ENCODE measurements at regions not wholly inside any gene's neighbourhood (a gene's known extent, or its start where the extent isn't known, plus 50 kb on each side); places are given as distances from the start of the nearest gene placed in this dataset.
"Not testable (repeated sequence)": the region's sequence is repeated elsewhere in the genome, so short reads cannot be mapped to it uniquely, and the experiment has no call there.

- no peak for DNase-seq
Measured at GRCh38 chr21:14753466-14754258, 207.5 kb upstream of the SAMSN1 start.

DNA sequence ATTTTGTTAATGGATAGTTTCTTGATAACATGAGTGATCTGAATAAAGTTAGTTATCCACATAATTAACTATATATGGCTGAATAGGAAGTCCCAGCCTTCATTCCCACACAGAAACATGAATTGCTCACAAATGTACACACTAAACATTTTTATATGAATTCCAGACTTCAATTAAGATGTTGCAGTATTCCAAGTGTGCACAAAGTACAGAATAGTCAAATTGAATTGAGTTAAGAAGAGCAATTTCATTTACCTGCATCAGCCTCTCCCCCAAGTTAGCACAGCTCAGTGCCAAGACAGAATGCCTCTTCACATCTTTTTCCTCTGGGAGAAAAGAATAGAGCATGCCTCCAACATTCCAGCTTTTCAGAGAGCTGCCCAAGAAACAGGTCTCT, 207.0 kb upstream of the SAMSN1 start:
- no peak for DNase-seq

DNA sequence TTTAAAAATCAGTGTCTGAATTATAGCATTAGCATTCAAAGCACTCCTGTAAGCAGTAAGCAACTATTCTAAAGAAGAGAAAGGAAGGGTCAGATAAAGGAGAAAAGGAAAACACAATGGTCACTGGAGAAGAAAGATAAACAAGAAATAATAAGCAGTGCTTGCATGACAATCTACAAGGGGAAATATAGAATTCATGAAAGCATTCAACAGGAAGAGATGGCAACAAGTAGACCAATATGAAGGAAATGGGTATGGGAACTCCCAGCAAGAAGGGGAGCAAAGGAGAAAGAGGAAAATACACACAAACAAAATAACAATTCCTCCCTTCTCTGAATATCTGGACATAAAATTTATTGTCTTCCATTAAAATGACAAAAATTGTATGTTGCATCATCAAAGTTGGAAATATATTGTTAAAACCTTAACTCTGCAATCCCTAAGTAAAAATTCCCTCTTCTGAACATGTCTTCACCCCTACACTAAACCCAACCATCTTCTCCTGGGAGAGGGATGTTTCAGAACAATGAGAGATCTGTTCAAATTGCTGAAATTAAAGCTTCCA, 206.3 kb upstream of the SAMSN1 start:
- no peak for DNase-seq

DNA sequence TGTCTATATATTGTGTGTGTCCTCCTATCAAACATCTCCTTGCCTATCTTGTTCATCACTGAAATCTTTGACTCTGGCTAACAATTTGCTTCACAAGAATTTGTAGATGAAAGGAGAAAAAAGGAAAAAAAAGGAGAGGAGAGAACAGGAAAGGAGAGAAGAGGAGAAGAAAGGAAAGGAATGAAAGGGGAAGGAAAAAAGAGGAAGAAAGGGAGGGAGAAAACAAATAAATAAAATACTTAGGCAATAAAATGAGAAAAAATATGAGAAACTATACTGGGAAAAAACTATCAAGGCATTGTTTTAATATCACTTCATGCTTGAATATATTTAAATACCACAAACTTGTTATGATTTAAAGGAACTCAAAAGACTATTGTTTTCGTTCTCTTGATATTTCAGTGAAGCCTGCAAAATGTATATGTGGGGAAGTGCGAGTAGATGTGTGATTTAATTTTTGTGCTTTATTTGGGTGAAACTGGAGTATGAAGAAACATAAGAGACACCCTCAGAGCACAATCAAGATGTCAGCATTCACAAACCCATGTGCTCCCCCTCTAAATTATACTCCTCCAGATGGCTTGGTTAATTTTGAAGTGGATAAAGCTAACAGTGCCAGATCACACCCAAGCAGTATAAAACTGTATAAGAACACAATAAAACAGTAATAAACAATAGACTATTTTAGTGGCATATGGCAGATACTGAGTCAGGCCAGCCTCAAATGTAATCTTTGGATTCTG, 205.7 kb upstream of the SAMSN1 start:
- no peak for DNase-seq

DNA sequence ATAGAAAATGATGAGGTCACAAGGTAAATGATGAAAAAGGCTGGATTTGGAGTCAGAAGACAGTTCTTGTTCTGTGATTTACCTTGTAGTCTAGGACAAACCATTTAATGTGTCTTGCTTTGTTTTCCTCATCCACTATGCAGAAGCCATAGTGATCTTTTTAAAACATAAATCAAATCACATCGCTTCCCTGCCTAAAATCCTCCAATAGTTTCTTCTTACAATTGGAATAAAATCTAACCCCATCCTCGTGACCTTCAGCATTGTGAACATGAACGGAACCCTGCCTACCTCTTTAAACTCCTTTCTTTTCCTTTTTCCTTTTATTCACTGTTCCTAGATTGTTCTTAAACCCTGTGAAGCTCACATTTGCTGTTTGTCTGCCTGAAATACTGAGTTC, 204.9 kb upstream of the SAMSN1 start:
- DNase-seq = no peak

DNA sequence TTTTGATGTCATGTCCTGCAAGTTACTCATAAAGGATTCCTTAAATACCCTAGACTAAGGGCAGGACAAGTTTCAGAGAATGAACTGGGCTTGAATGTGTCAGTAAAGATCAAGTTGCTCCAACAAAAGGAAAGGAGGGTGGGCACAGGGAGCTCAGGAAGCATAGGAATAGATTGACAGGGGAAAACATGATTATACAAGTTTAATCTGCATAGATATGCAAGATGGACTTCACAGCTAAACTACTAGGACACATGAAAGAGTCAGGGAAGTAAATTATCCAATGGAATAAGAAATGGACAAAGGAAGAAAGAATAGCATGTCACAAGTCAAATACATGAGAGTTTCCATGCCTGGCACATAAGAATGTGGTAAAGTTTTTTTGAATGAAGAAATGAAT, 203.9 kb upstream of the SAMSN1 start:
- DNase-seq = no peak

- no peak for DNase-seq
Measured at GRCh38 chr21:14748662-14749061, 202.5 kb upstream of the SAMSN1 start.

GRCh38 chr21:14744368-14744767, 198.3 kb upstream of the SAMSN1 start:
- no peak for DNase-seq

- DNase-seq = no peak
Measured at GRCh38 chr21:14742119-14742518, 196.0 kb upstream of the SAMSN1 start.

DNA sequence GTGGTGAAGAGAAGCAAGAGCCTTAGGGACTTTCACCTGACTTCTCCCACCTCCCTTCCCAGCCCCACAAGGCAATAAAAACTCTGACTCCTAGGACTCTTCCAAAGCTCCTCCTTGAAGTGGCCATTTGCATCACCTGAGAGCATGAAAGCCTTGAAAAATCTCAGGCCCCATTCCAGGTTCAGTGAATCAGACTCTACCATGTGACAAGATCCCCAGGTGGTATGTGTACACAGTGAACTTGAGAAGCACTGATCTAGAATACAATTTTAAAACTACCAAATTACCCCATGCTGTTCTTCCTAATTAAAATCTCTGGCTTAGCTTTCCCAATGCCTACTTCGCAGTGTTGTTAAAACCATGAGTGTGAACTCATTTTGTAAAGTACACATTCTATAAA, 195.1 kb upstream of the SAMSN1 start:
- no peak for DNase-seq

GRCh38 chr21:14740692-14741091, 194.6 kb upstream of the SAMSN1 start:
- no peak for DNase-seq

DNA sequence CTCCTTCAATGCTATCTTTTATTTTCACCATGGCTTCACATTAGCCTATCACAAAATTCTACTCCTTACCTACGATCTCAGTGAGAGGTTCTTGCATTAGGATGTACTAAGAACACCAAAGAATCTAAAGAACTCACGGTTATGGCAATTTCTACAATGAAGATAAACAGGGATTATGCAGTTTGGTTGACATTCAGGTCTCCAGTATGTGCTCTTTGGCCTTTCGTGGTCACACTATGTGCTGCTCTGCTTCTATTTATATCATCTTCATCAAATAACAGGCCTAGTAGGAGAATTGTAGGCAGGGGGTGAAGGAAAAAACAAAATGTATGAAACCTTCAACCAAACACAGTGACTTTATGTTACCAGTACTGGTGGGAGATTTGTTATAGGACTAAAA, 194.0 kb upstream of the SAMSN1 start:
- no peak for DNase-seq

DNA sequence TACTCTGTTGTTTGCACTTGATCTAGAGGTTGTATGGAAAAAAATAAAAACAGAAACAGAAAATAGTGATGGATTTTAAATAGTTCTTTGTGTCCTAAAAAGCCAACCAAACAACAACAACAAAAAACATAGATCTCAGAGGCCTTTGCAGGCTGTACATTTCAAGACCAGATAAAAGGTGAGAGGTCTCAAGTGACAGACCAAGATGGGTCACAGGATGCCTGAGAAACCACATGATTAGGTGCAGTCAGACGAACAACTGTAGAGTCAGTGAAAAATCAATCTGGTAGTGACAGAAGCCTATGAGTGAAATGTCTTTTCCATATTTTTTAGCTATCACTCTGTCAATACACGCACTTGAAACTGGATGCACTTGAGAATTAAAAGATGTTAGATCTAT, 193.5 kb upstream of the SAMSN1 start:
- no peak for DNase-seq

DNA sequence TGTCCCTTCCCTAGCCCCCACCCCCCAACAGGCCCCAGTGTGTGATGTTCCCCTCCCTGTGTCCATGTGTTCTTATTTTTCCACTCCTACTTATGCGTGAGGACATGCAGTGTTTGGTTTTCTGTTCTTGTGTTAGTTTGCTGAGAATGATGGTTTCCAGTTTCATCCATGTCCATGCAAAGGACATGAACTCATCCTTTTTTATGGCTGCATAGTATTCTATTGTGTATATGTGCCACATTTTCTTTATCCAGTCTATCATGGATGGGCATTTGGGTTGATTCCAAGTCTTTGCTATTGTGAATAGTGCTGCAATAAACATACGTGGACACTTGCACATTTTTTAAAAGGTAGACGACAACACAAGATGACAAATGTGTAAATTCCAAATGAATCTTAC, 192.5 kb upstream of the SAMSN1 start:
- DNase-seq = not testable (repeated sequence)

GRCh38 chr21:14737922-14738321, 191.8 kb upstream of the SAMSN1 start:
- DNase-seq = no peak

DNA sequence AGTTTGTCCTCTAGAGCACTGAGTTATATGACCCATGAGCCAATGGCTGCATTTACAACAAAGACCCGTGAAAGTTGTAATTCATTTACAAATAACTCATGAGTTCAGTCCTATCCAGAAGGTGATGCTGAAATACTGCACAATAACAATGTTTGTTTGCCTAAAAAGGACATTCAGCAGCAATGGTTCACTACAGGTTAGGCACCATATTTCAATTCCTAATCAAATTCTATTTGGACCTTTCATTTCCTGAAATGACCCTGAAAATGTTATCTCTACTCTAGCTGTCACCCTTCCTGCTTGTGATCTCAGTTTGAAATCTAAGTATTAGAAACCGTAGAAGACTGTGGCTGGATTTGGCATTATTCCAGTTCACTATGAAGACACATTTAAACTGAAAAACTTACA, 191.2 kb upstream of the SAMSN1 start:
- DNase-seq = no peak

DNA sequence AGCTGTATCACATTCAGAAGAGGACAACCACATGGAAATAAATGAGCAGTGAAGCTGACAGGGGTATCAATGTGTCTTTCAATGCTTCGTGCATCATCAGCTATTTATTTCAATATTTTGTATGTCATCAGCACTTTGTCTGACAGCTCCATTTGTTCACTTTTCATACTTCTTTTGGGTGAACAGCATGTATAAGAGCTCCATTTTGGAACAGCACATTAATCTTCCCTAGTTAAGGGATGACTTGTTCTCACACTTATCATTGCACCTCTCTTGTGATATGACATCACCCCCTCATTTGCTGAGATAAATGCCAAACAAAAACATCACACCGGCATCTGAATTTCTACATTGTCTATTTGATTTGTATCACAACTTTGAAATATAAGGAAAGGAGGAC, 190.6 kb upstream of the SAMSN1 start:
- no peak for DNase-seq

GRCh38 chr21:14736162-14736561, 190.0 kb upstream of the SAMSN1 start:
- no peak for DNase-seq

DNA sequence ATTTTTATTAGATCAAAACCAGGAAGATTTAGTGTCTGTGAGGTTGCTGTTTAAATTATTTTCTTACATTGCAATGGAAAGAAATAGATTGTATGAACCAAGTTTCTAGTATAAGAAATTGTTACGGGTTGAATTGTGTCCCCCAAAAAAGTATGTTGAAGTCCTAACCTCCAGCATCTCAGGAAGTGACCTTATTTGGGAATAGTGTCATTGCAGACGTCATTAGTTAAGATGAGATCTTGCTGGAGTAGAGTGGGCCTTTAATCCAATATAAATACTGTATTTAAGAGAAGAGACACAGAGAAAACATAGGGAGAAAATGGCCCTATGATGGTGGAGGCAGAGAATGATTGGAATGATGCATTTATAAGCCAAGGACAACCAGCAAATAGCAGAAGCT, 188.7 kb upstream of the SAMSN1 start:
- DNase-seq = no peak

GRCh38 chr21:14734191-14734590, 188.1 kb upstream of the SAMSN1 start:
- DNase-seq = no peak

DNA sequence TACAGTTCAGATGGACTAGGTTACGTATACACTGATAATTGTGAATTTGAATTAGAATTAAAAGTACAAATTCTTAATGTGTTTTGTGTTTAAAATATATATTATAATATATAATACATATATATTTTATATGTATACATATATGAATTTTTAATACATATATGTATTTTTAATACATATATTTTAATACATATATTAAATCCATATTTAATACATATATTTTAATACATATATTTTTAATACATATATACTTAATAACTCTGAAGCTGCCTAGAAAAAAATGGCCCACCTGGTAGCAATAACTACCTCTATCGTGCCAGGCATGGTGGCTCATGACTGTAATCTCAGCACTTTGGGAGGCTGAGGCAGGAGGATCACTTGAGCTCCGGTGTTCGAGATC, 179.1 kb upstream of the SAMSN1 start:
- DNase-seq = no peak

DNA sequence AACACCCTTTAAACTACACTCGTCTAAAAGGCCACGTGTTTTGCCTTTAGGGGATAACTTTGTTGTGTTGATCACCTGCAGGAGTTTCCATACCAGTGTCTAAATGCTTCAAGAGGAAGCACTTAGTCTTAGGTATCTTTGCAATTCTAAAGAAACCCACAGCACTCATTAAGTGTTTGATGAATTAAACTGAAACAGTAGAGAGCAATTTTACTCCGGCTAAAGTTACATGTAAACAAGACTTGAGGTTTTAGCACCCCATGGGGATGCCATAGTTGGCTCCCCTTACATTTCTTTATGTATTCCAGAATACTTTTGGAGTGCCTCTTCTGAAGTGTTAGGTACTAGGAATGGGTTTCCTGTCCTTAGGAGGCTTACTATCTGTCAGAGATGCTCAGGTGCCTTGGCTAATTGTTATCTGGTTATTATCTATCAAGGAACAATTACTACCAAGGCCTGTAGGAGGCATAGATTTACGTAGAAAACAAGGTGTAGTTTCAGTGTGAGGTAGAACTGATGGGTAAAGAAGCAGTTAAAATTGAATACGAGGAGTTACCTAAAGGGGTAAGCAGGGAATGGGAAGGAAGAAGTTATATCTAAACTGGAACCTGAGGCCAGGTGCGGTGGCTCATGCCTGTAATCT, 176.8 kb upstream of the SAMSN1 start:
- DNase-seq = no peak

- no peak for DNase-seq
Measured at GRCh38 chr21:14720237-14720636, 174.1 kb upstream of the SAMSN1 start.

GRCh38 chr21:14718951-14719350, 172.8 kb upstream of the SAMSN1 start:
- no peak for DNase-seq

All from NCI-H1436 (cell line).